HEK293T (cell line): ENCODE measurements at regions not wholly inside any gene's neighbourhood (a gene's known extent, or its start where the extent isn't known, plus 50 kb on each side); places are given as distances from the start of the nearest gene placed in this dataset.
"Not testable (repeated sequence)": the region's sequence is repeated elsewhere in the genome, so short reads cannot be mapped to it uniquely, and the experiment has no call there.

Source experiments
- CTCF ChIA-PET: fragments of 350-600 bp; formaldehyde crosslinking; extraction: SDS; loops from one replicate; lab custom pipeline; 2021; ENCODE audit warnings: antibody characterized with exemption, inconsistent platforms; lab: Yijun Ruan, JAX
- POLR2A ChIA-PET: fragments of 350-600 bp; formaldehyde crosslinking; extraction: SDS; loops from one replicate; lab custom pipeline; 2020; ENCODE audit warnings: antibody characterized with exemption, inconsistent platforms; lab: Yijun Ruan, JAX
- DNase-seq: peaks from one replicate; pipeline ENCODE4 v3.0.0; 2012; ENCODE audit warnings: mixed read lengths; ENCODE audit errors: extremely low spot score
- ARNT ChIP-seq: fragments of 450-650 bp; IDR thresholded peaks from 2 replicates; pipeline ENCODE4 v1.6.1; 2017; ENCODE audit warnings: mild to moderate bottlenecking
- BHLHE40 ChIP-seq: fragments of 450-650 bp; IDR thresholded peaks from 2 replicates; pipeline ENCODE4 v1.6.1; 2016; ENCODE audit warnings: mild to moderate bottlenecking, moderate library complexity, borderline replicate concordance
- CTBP1 ChIP-seq: fragments of 450-650 bp; IDR thresholded peaks from 2 replicates; pipeline ENCODE4 v1.6.1; 2016; ENCODE audit warnings: borderline replicate concordance
- ELF4 ChIP-seq: fragments of 450-650 bp; IDR thresholded peaks from 2 replicates; pipeline ENCODE4 v1.6.1; 2017; ENCODE audit warnings: antibody characterized with exemption
- FOXA1 ChIP-seq: fragments of 450-650 bp; IDR thresholded peaks from 2 replicates; pipeline ENCODE4 v1.6.1; 2016; ENCODE audit warnings: mild to moderate bottlenecking
- FOXK2 ChIP-seq: fragments of 450-650 bp; IDR thresholded peaks from 2 replicates; pipeline ENCODE4 v1.6.1; 2016; ENCODE audit warnings: mild to moderate bottlenecking
- FOXM1 ChIP-seq: fragments of 450-650 bp; IDR thresholded peaks from 2 replicates; pipeline ENCODE4 v1.6.1; 2017; ENCODE audit warnings: mild to moderate bottlenecking, borderline replicate concordance
- HDGF ChIP-seq: fragments of 450-650 bp; IDR thresholded peaks from 2 replicates; pipeline ENCODE4 v1.6.1; 2017; ENCODE audit warnings: antibody characterized with exemption, borderline replicate concordance
- L3MBTL2 ChIP-seq: fragments of 450-650 bp; conservative IDR thresholded peaks from 2 replicates; pipeline ENCODE4 v1.6.1; 2016; ENCODE audit warnings: mild to moderate bottlenecking
- LEF1 ChIP-seq: fragments of 450-650 bp; IDR thresholded peaks from 2 replicates; pipeline ENCODE4 v1.6.1; 2017; ENCODE audit warnings: mild to moderate bottlenecking, borderline replicate concordance
- NFRKB ChIP-seq: fragments of 450-650 bp; IDR thresholded peaks from 2 replicates; pipeline ENCODE4 v1.6.1; 2016; ENCODE audit warnings: mild to moderate bottlenecking, moderate library complexity
- SP1 ChIP-seq: fragments of 450-650 bp; IDR thresholded peaks from 2 replicates; pipeline ENCODE4 v1.6.1; 2017
- SUZ12 ChIP-seq: fragments of 450-650 bp; IDR thresholded peaks from 2 replicates; pipeline ENCODE4 v1.6.1; 2016; ENCODE audit warnings: mild to moderate bottlenecking
- TARDBP ChIP-seq: fragments of 450-650 bp; IDR thresholded peaks from 2 replicates; pipeline ENCODE4 v1.6.1; 2016
- ZNF384 ChIP-seq: fragments of 450-650 bp; IDR thresholded peaks from 2 replicates; pipeline ENCODE4 v1.6.1; 2016
- TF ChIP-seq, protein P1 (sequence below): fragments of 450-650 bp; IDR thresholded peaks from 2 replicates; pipeline ENCODE4 v1.6.1; 2016

DNA sequence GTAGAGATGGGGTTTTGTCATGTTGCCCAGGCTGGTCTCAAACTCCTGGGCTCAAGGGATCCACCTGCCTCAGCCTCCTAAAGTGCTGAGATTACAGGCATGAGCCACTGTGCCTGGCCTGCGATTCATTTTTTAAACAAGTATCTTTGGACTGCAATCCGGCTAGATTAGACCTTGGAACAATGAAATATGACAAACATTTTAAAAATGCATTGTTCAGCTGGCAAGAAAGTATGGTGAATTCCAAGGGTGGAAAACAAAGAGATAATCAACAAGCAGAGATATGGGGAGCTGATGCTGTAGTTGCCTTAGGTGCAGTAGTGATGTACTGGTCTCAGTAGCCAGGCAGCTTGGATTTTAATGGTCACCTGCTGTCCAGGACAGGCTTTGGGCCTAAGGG lies 95.8 kb upstream of the GOLGA8J start:
- ChIA-PET CTCF (no interaction called here), POLR2A (no interaction called here)
- no peak for DNase-seq
- TF ChIP-seq FOXA1 (no peak), ZNF384 (no peak), SUZ12 (no peak), FOXM1 (no peak), CTBP1 (no peak), L3MBTL2 (no peak), FOXK2 (no peak), TARDBP (no peak), BHLHE40 (no peak), HDGF (no peak), ARNT (no peak), LEF1 (no peak), ELF4 (no peak), NFRKB (no peak), SP1 (no peak)
- TF ChIP-seq, protein P1, sequence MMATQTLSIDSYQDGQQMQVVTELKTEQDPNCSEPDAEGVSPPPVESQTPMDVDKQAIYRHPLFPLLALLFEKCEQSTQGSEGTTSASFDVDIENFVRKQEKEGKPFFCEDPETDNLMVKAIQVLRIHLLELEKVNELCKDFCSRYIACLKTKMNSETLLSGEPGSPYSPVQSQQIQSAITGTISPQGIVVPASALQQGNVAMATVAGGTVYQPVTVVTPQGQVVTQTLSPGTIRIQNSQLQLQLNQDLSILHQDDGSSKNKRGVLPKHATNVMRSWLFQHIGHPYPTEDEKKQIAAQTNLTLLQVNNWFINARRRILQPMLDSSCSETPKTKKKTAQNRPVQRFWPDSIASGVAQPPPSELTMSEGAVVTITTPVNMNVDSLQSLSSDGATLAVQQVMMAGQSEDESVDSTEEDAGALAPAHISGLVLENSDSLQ = no peak

DNA sequence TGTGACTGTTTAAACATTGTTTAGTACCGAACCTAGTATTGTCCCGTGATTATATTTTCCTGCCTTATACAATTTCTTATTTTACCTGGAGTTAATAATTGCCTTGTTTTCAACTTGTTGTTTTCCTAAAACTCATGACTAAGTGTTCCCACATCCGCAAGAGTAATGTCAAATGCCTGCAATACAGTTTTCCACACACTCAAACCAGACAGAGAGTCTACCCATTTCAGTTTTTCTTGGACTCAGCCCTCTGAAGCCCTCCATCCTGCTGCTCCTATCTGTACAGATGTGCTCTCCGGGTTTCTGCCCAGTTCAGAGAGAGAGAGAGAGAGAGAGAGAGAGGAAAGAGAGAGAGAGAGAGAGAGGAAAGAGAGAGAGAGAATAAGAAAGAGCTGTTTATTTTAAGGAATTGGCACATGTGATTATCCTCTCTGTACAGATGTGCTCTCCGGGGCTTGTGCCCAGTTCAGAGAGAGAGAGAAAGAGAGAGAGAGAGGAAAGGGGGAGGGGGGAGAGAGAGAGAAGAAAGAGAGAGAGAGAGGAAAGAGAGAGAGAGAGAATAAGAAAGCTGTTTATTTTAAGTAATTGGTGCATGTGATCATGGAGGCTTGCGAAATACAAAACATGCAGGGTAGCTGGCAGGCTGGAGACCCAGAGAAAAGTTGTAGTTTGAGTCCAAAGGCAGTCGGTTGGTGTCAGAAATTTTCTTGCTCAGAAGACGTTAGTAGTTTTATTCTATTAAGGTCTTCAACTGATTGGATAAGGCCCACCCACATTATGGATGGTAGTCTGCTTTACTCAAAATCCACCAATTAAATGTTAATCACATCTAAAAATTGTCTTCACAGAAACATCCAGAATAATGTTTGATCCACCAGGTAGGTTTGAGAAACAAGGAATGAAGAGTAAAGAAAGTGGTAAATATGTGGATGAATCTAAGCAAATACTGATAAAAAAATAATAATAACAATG lies 104.1 kb upstream of the GOLGA8J start:
- CTCF ChIA-PET = interaction anchor here (0.6 kb wide), 1 partner anchor 9 kb away, joined by 5 read pairs; no protein-coding TSS in a partner anchor
- POLR2A ChIA-PET = no interaction called here
- TF ChIP-seq ARNT (no peak), SP1 (no peak), BHLHE40 (no peak), NFRKB (no peak), ELF4 (no peak), CTBP1 (no peak), FOXK2 (no peak), SUZ12 (no peak), FOXM1 (no peak), HDGF (no peak), FOXA1 (no peak), TARDBP (no peak), LEF1 (no peak), L3MBTL2 (no peak), ZNF384 (no peak)
- TF ChIP-seq, protein P1 = no peak

DNA sequence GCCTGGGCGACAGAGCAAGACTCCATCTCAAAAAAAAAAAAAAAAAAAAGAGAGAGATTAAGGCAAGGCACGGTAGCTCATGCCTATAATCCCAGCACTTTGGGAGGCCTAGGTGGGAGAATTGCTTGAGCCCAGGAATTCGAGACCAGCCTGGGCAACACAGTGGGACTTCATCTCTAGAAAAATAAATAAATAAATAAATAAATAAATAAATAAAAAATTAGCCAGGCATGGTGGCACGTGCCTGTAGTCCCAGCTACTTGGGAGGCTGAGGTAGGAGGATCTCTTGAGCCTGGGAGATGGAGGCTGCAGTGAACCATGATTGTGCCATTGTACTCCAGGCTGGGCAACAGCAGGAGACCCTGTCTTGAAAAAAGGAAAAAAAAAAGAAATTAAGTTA lies 108.7 kb upstream of the GOLGA8J start:
- DNase-seq, POLR2A ChIA-PET: not testable (repeated sequence)
- CTCF ChIA-PET = interaction anchor here (0.7 kb wide), 1 partner anchor 103 kb away, joined by 3 read pairs; no protein-coding TSS in a partner anchor

More for the DNA sequence above, 104.1 kb upstream of the GOLGA8J start:
- DNase-seq = no peak

DNA sequence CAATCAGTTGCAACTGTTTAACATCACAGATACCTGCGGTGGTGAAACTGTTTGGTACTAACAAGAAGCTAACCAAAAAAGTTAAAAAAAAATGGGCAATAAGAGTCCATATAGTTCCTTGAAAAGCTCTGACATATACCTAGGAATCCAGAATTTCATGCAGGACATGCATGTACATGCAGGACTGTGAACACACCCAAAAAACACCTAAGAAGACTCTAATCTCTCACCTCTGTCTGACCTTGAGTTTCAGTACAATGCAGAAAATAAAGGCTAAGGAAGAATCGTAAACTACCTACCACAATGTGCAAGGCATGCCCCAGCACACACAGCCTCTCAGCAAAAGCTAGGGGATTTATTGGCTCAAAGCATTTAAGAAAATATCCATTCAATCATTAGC lies 110.7 kb upstream of the GOLGA8J start:
- ChIA-PET POLR2A (no interaction called here), CTCF (interaction anchor here (2.1 kb wide), 1 partner anchor 13 kb away, joined by 5 read pairs; no protein-coding TSS in a partner anchor)
- no peak for DNase-seq
- TF ChIP-seq SP1 = no peak
- no peak for TF ChIP-seq FOXM1
- no peak for TF ChIP-seq TARDBP
- TF ChIP-seq NFRKB = no peak
- TF ChIP-seq BHLHE40 = no peak
- no peak for TF ChIP-seq HDGF
- TF ChIP-seq ZNF384 = no peak

DNA sequence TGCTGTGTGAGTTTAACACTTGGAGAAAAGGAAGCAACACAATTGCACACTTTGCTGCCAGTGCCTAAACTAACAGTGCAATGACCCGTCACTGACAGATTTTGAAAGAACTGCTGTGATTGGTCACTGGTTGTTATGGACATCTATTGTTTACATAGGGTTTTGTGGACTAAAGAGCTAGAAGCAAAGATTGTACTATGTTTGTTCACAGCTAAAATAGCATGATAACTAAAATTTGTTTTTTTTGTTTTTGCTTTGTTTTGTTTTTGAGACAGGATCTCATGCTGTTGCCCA lies 112.4 kb upstream of the GOLGA8J start:
- no peak for DNase-seq
- TF ChIP-seq L3MBTL2 (no peak), SUZ12 (no peak), CTBP1 (no peak), BHLHE40 (no peak), TARDBP (no peak), ZNF384 (no peak), LEF1 (no peak), NFRKB (no peak), HDGF (no peak)
- TF ChIP-seq, protein P1 = no peak
- ChIA-PET POLR2A (no interaction called here), CTCF (no interaction called here)
